Stomach smooth muscle (tissue), 2 donors: ENCODE measurements at regions not wholly inside any gene's neighbourhood (a gene's known extent, or its start where the extent isn't known, plus 50 kb on each side); places are given as distances from the start of the nearest gene placed in this dataset.

Source experiments
- H3K27ac ChIP-seq: one replicate; pipeline ENCODE4 v1.7.0; 2013; ENCODE audit warnings: mild to moderate bottlenecking, low read length, inconsistent platforms
- H3K27me3 ChIP-seq, 2 donors: one replicate each; pipeline ENCODE4 v1.7.0; 2013; ENCODE audit warnings: low read length in 2 of 2; ENCODE audit not compliant: insufficient read depth in 2 of 2, control insufficient read depth in 1 of 2
- H3K36me3 ChIP-seq, 2 donors: one replicate each; pipeline ENCODE4 v1.7.0; 2013; ENCODE audit warnings: low read length in 2 of 2; ENCODE audit not compliant: control insufficient read depth in 2 of 2, insufficient read depth in 2 of 2
- H3K4me1 ChIP-seq: one replicate; pipeline ENCODE4 v1.7.0; 2013; ENCODE audit warnings: low read length; ENCODE audit not compliant: control insufficient read depth, insufficient read depth
- H3K4me3 ChIP-seq, 2 donors: one replicate each; pipeline ENCODE4 v1.7.0; 2013; ENCODE audit warnings: low read length in 2 of 2
- H3K9ac ChIP-seq, 2 donors: one replicate each; pipeline ENCODE4 v1.7.0; 2013; ENCODE audit warnings: low read length in 2 of 2, mild to moderate bottlenecking in 1 of 2
- H3K9me3 ChIP-seq, 2 donors: one replicate each; pipeline ENCODE4 v1.7.0; 2013; ENCODE audit warnings: low read length in 2 of 2; ENCODE audit not compliant: control insufficient read depth in 2 of 2
- donor health status: healthy.
- donor health status: Pancreatic carcinoma.

DNA sequence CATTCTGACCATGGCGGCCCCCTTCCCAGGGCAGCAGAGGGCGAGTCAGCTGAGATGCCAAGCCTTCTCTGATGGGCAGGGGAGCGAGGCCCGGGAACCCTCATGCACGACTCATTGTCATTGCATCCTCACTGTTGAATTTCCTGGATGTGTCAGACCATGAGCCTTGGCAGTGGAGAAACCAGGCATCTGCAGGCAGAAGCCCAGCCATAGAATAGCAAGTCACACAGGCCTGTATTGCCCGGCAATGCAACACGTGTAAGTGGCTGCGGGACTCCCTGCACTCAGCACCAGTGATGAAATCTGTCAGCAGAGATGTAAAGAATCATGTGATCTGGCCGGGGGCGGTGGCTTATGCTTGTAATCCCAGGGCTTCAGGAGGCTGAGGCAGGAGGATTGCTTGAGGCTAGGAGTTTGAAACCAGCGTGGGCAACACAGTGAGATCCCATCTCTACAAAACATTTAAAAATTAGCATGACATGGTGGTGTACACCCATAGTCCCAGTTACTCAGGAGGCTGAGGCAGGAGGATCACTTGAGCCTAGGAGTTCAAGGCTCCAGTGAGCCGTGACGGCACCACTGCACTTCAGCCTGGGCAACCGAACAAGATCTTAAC lies 199.7 kb downstream of the KATNAL1 start:
- Histone ChIP-seq H3K9ac (no peak overlapping the region), H3K36me3 (no peaks in the 10 kb centered on the region), H3K27me3 (peaks cover 0 to 2% of the 10 kb centered on the region in 2 donors), H3K27ac (no peak overlapping the region), H3K4me1 (peaks cover 6% of the 10 kb centered on the region), H3K4me3 (no peak overlapping the region), H3K9me3 (no peaks in the 10 kb centered on the region)

DNA sequence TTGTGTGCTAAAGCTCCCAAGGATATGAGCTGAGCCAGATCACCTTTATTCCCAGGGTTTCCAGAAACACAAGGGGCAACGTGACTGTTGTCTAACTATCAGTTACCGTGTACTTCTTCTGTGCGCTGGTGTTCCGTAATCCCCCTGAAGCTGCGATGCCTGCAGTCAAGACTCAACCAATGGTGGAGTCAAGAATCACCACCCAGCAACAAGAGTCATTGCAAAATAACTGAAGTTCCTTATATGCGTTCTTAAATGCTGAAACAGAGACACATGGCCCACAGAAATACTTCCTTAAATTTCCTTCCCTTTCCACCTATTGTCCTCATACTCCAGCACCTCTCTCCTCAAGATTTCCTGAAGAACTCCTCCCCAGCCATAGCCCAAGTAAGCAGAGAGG lies 200.2 kb downstream of the KATNAL1 start:
- peaks cover 5% of the 10 kb centered on the region for H3K4me1 ChIP-seq
- H3K27ac ChIP-seq, result no peak overlapping the region
- H3K4me3 ChIP-seq, result no peak overlapping the region
- peaks cover 0 to 2% of the 10 kb centered on the region in 2 donors for H3K27me3 ChIP-seq
- H3K9ac ChIP-seq, result no peak overlapping the region
- H3K36me3 ChIP-seq, result no peaks in the 10 kb centered on the region
- no peaks in the 10 kb centered on the region for H3K9me3 ChIP-seq

DNA sequence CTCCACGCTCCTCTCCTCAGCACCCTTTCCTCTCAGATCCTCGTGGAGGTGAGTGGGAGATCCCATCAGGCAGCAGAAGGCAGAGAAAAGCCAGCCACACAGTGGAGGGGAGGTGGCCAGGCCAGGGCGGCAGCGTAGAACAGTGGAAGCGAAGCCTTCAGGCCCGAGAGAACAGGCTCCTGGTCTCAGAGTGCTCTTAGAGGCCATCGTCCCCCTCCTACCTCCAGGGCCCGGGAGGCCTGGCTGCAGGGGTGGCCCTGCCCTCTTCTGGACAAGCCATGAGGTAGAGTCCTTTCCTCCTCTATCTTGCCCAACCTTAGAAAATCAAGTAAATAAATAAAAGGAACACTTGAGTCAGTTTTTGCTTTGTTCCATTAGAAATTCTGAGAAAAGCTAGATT lies 202.0 kb downstream of the KATNAL1 start:
- Histone ChIP-seq H3K9me3 (no peaks in the 10 kb centered on the region), H3K27ac (no peak overlapping the region), H3K4me3 (no peak overlapping the region), H3K9ac (no peak overlapping the region), H3K4me1 (peaks cover under 1% of the 10 kb centered on the region), H3K27me3 (peaks cover 0 to 2% of the 10 kb centered on the region in 2 donors), H3K36me3 (no peaks in the 10 kb centered on the region)

DNA sequence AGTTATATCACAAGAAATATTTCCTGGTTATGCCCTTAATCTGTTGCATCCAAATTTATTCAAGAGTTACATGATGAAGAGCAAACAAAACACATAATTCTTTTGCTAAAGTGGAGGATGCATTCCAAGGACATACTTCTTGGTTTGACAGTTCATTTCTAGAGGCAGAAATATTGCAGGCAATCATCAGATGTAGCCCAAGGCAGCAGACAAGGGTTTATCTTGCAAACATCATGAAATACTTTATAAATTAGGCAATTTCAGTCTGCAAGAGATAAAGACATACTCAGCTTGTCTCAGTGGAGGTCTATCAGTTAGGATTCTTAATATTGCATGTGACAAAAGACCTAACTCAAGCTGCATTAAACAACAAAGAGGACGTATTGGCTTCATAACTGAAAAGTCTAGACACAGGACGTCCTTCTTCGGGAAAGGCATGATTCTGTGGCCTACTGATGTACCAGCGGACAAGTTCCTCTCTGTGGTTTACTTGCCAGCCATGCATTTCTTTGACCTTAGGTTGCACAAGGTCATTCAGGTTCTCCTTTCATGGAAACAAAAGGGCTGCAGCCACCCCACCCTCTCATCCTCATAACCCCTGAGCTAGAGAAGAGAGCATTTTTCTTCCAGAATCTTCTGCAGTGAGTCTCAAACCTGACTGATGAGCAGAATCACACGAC lies 204.1 kb downstream of the KATNAL1 start:
- H3K27me3 ChIP-seq, result peaks cover 0 to 2% of the 10 kb centered on the region in 2 donors
- no peaks in the 10 kb centered on the region for H3K9me3 ChIP-seq
- no peak overlapping the region for H3K9ac ChIP-seq
- H3K36me3 ChIP-seq, result no peaks in the 10 kb centered on the region
- no peaks in the 10 kb centered on the region for H3K4me1 ChIP-seq
- no peak overlapping the region for H3K4me3 ChIP-seq
- H3K27ac ChIP-seq, result no peak overlapping the region

GRCh38 chr13:30100226-30100625 lies 207.1 kb downstream of the KATNAL1 start:
- H3K27me3 ChIP-seq, result no peaks in the 10 kb centered on the region
- H3K9ac ChIP-seq, result no peak overlapping the region
- no peaks in the 10 kb centered on the region for H3K4me1 ChIP-seq
- no peaks in the 10 kb centered on the region for H3K9me3 ChIP-seq
- no peaks in the 10 kb centered on the region for H3K36me3 ChIP-seq
- H3K4me3 ChIP-seq, result no peak overlapping the region
- H3K27ac ChIP-seq, result no peak overlapping the region

- Histone ChIP-seq H3K4me3 (no peak overlapping the region), H3K27me3 (no peaks in the 10 kb centered on the region), H3K9ac (no peak overlapping the region), H3K27ac (no peak overlapping the region), H3K9me3 (no peaks in the 10 kb centered on the region), H3K36me3 (no peaks in the 10 kb centered on the region), H3K4me1 (no peaks in the 10 kb centered on the region)
Measured at GRCh38 chr13:30097701-30098100, 209.7 kb downstream of the KATNAL1 start.

GRCh38 chr13:30097089-30097488 lies 210.3 kb downstream of the KATNAL1 start:
- Histone ChIP-seq H3K4me3 (no peak overlapping the region), H3K36me3 (no peaks in the 10 kb centered on the region), H3K27ac (no peak overlapping the region), H3K9ac (no peak overlapping the region), H3K27me3 (no peaks in the 10 kb centered on the region), H3K4me1 (no peaks in the 10 kb centered on the region), H3K9me3 (no peaks in the 10 kb centered on the region)

DNA sequence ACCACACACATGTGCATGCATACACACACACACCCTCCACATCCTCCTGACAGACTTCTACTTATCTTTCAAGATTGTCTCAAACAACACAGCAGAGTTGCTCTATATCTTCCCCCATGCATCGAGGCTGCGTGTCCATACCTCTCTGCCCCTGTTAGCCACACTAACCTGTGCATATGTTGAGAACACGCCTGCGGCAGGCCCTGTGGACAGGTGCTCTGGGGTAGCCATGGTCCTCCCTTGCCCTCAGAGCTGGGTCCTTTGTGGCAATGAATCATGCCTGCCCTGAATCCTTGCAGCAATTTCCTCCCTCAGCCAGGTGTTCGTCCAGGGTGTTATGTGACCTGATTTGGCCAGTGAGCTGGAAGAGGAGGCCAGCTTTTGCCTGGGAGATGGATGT lies 213.3 kb downstream of the KATNAL1 start:
- Histone ChIP-seq H3K27me3 (no peaks in the 10 kb centered on the region), H3K4me3 (no peak overlapping the region)

GRCh38 chr13:30093236-30093635 lies 214.1 kb downstream of the KATNAL1 start:
- H3K4me3 ChIP-seq, result no peak overlapping the region
- H3K9me3 ChIP-seq, result no peaks in the 10 kb centered on the region
- no peaks in the 10 kb centered on the region for H3K4me1 ChIP-seq
- H3K36me3 ChIP-seq, result no peaks in the 10 kb centered on the region
- H3K9ac ChIP-seq, result no peak overlapping the region
- H3K27ac ChIP-seq, result no peak overlapping the region
- H3K27me3 ChIP-seq, result no peaks in the 10 kb centered on the region

More for the DNA sequence above, 213.3 kb downstream of the KATNAL1 start:
- no peaks in the 10 kb centered on the region for H3K9me3 ChIP-seq
- no peak overlapping the region for H3K27ac ChIP-seq
- no peak overlapping the region for H3K9ac ChIP-seq
- H3K36me3 ChIP-seq, result no peaks in the 10 kb centered on the region
- no peaks in the 10 kb centered on the region for H3K4me1 ChIP-seq

GRCh38 chr13:30091691-30092090 lies 215.7 kb downstream of the KATNAL1 start:
- H3K9me3 ChIP-seq, result no peaks in the 10 kb centered on the region
- no peak overlapping the region for H3K27ac ChIP-seq
- no peaks in the 10 kb centered on the region for H3K27me3 ChIP-seq
- no peak overlapping the region for H3K4me3 ChIP-seq
- H3K9ac ChIP-seq, result no peak overlapping the region
- no peaks in the 10 kb centered on the region for H3K4me1 ChIP-seq
- no peaks in the 10 kb centered on the region for H3K36me3 ChIP-seq

DNA sequence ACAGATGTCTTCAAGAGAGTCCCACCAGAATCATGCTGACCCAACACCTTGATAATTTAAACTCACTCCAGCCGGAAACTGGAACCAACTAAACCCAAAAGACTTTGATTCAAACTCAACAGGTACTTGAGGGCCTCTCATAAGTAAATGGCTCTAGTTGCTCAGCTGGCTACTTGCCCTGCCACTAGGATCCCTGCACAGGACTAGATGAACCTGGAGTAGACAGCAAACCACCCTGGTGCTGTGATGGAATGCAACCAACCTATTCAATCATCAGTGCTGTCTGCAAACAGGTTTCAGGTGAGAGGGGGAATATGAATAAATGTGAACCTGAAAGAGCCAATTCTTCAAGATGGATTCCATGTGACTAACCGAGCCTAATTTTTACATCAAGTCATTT lies 216.3 kb downstream of the KATNAL1 start:
- no peak overlapping the region for H3K9ac ChIP-seq
- H3K36me3 ChIP-seq, result no peaks in the 10 kb centered on the region
- no peaks in the 10 kb centered on the region for H3K9me3 ChIP-seq
- H3K4me3 ChIP-seq, result no peak overlapping the region
- no peak overlapping the region for H3K27ac ChIP-seq
- no peaks in the 10 kb centered on the region for H3K27me3 ChIP-seq
- H3K4me1 ChIP-seq, result no peaks in the 10 kb centered on the region
